ENCODE measurements at regions not wholly inside any gene's neighbourhood (a gene's known extent, or its start where the extent isn't known, plus 50 kb on each side); places are given as distances from the start of the nearest gene placed in this dataset.

DNA sequence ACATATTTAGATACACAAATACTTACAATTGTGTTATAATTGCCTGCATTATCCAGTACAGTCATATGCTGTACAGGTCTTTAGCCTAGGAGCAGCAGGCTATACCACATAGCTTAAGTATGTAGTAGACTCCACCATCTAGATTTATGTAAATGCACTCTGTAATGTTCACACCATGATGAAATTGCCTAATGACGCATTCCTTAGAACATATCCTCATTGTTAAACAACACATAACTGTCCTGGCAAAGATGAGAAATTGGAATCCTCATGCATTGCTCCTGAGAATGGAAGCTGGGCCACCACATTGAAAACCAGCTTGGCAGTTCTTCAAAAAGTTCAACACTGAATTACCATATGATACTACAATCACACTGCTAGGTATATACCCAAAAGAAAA lies 1002.8 kb upstream of the CELF2 start:
- H3K9me3 ChIP-seq (ENCODE audit: low read depth): no peaks in the 10 kb centered on the region
- no peaks in the 10 kb centered on the region for H3K9me2 ChIP-seq (replicated peaks; ENCODE audit: insufficient read depth)
- 86% methylated on average over 1 of the region's 1 CpG for WGBS (ENCODE audit: low lambda C conversion rate, missing lambda C conversion rate)
- no peak for DNase-seq (ENCODE audit: low spot score)
- no peak overlapping the region for H3K4me2 ChIP-seq
- H3K4me3 ChIP-seq: no peak overlapping the region
- H3K27me3 ChIP-seq: no peaks in the 10 kb centered on the region
- no peak overlapping the region for H3K27ac ChIP-seq
- no peak overlapping the region for H2AFZ ChIP-seq
- H3K36me3 ChIP-seq (replicated peaks; ENCODE audit: insufficient read depth, low read depth): no peaks in the 10 kb centered on the region
- TF ChIP-seq EZH2 (IDR thresholded peaks at IDR 0.05; ENCODE audit: borderline replicate concordance): no peak
- TF ChIP-seq, protein P1, sequence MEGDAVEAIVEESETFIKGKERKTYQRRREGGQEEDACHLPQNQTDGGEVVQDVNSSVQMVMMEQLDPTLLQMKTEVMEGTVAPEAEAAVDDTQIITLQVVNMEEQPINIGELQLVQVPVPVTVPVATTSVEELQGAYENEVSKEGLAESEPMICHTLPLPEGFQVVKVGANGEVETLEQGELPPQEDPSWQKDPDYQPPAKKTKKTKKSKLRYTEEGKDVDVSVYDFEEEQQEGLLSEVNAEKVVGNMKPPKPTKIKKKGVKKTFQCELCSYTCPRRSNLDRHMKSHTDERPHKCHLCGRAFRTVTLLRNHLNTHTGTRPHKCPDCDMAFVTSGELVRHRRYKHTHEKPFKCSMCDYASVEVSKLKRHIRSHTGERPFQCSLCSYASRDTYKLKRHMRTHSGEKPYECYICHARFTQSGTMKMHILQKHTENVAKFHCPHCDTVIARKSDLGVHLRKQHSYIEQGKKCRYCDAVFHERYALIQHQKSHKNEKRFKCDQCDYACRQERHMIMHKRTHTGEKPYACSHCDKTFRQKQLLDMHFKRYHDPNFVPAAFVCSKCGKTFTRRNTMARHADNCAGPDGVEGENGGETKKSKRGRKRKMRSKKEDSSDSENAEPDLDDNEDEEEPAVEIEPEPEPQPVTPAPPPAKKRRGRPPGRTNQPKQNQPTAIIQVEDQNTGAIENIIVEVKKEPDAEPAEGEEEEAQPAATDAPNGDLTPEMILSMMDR (IDR thresholded peaks at IDR 0.05; ENCODE audit: poor library complexity): no peak
- no peak for TF ChIP-seq EZH2phosphoT487 (IDR thresholded peaks at IDR 0.05; ENCODE audit: low read depth, severe bottlenecking, unreplicated experiment)
- H3K4me1 ChIP-seq (ENCODE audit: insufficient read depth): no peaks in the 10 kb centered on the region
- no peaks in the 10 kb centered on the region for H3K79me2 ChIP-seq
- no peaks in the 10 kb centered on the region for H4K20me1 ChIP-seq (ENCODE audit: insufficient read depth, poor library complexity, severe bottlenecking)

GRCh38 chr10:10017716-10018115 lies 1000.0 kb upstream of the CELF2 start:
- Histone ChIP-seq H2AFZ (no peak overlapping the region), H4K20me1 (ENCODE audit: insufficient read depth, poor library complexity, severe bottlenecking) (no peaks in the 10 kb centered on the region), H3K27ac (no peak overlapping the region), H3K4me2 (no peak overlapping the region), H3K27me3 (no peaks in the 10 kb centered on the region), H3K9me2 (replicated peaks; ENCODE audit: insufficient read depth) (no peaks in the 10 kb centered on the region), H3K79me2 (no peaks in the 10 kb centered on the region), H3K4me3 (no peak overlapping the region), H3K36me3 (replicated peaks; ENCODE audit: insufficient read depth, low read depth) (no peaks in the 10 kb centered on the region), H3K4me1 (ENCODE audit: insufficient read depth) (no peaks in the 10 kb centered on the region), H3K9me3 (ENCODE audit: low read depth) (no peaks in the 10 kb centered on the region)
- TF ChIP-seq, protein P1 (IDR thresholded peaks at IDR 0.05; ENCODE audit: poor library complexity): no peak
- no peak for TF ChIP-seq EZH2 (IDR thresholded peaks at IDR 0.05; ENCODE audit: borderline replicate concordance)
- no peak for TF ChIP-seq EZH2phosphoT487 (IDR thresholded peaks at IDR 0.05; ENCODE audit: low read depth, severe bottlenecking, unreplicated experiment)
- no peak for DNase-seq (ENCODE audit: low spot score)
- 87% methylated on average over 5 of the region's 5 CpGs for WGBS (ENCODE audit: low lambda C conversion rate, missing lambda C conversion rate)

DNA sequence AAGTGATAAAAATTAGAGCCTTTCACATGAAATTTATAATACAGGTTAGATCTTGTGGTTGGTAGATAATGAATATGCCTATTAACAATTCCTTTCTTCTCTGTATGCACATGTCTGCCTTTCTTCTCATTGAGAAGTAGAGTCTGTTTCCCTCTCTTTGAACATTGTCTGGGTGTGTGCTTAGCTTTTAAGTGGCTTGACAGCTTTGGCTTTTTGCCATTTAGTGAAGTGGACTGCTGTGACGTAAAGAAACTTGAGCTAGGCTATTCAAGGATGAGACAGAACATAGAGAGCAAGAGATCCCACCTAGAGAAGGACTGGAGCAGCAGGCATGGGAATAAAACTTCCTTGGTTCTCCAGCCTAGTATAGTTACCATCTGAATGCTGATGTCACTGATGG lies 996.7 kb upstream of the CELF2 start:
- no peaks in the 10 kb centered on the region for H3K9me2 ChIP-seq (replicated peaks; ENCODE audit: insufficient read depth)
- H3K9me3 ChIP-seq (ENCODE audit: low read depth): no peaks in the 10 kb centered on the region
- no peak overlapping the region for H3K4me3 ChIP-seq
- no peak overlapping the region for H2AFZ ChIP-seq
- no peak for TF ChIP-seq EZH2phosphoT487 (IDR thresholded peaks at IDR 0.05; ENCODE audit: low read depth, severe bottlenecking, unreplicated experiment)
- TF ChIP-seq, protein P1 (IDR thresholded peaks at IDR 0.05; ENCODE audit: poor library complexity): no peak
- TF ChIP-seq EZH2 (IDR thresholded peaks at IDR 0.05; ENCODE audit: borderline replicate concordance): no peak
- H3K27me3 ChIP-seq: no peaks in the 10 kb centered on the region
- no peaks in the 10 kb centered on the region for H4K20me1 ChIP-seq (ENCODE audit: insufficient read depth, poor library complexity, severe bottlenecking)
- H3K79me2 ChIP-seq: no peaks in the 10 kb centered on the region
- H3K27ac ChIP-seq: no peak overlapping the region
- WGBS (ENCODE audit: low lambda C conversion rate, missing lambda C conversion rate): 70% methylated on average over 1 of the region's 1 CpG
- no peak overlapping the region for H3K4me2 ChIP-seq
- H3K4me1 ChIP-seq (ENCODE audit: insufficient read depth): no peaks in the 10 kb centered on the region
- H3K36me3 ChIP-seq (replicated peaks; ENCODE audit: insufficient read depth, low read depth): no peaks in the 10 kb centered on the region
- DNase-seq (ENCODE audit: low spot score): no peak

GRCh38 chr10:10032991-10033390 lies 984.7 kb upstream of the CELF2 start:
- Histone ChIP-seq H3K79me2 (no peaks in the 10 kb centered on the region), H3K4me1 (ENCODE audit: insufficient read depth) (no peaks in the 10 kb centered on the region), H3K36me3 (replicated peaks; ENCODE audit: insufficient read depth, low read depth) (no peaks in the 10 kb centered on the region), H4K20me1 (ENCODE audit: insufficient read depth, poor library complexity, severe bottlenecking) (no peaks in the 10 kb centered on the region), H3K9me2 (replicated peaks; ENCODE audit: insufficient read depth) (no peaks in the 10 kb centered on the region), H3K4me3 (no peak overlapping the region), H3K9me3 (ENCODE audit: low read depth) (no peaks in the 10 kb centered on the region), H3K27ac (no peak overlapping the region), H3K4me2 (no peak overlapping the region), H3K27me3 (no peaks in the 10 kb centered on the region), H2AFZ (no peak overlapping the region)
- TF ChIP-seq EZH2 (IDR thresholded peaks at IDR 0.05; ENCODE audit: borderline replicate concordance) (no peak), EZH2phosphoT487 (IDR thresholded peaks at IDR 0.05; ENCODE audit: low read depth, severe bottlenecking, unreplicated experiment) (no peak)
- DNase-seq (ENCODE audit: low spot score): no peak
- WGBS (ENCODE audit: low lambda C conversion rate, missing lambda C conversion rate): 82% methylated on average over 2 of the region's 2 CpGs
